ENCODE measurements at regions not wholly inside any gene's neighbourhood (a gene's known extent, or its start where the extent isn't known, plus 50 kb on each side); places are given as distances from the start of the nearest gene placed in this dataset.
"Not testable (repeated sequence)": the region's sequence is repeated elsewhere in the genome, so short reads cannot be mapped to it uniquely, and the experiment has no call there.

DNA sequence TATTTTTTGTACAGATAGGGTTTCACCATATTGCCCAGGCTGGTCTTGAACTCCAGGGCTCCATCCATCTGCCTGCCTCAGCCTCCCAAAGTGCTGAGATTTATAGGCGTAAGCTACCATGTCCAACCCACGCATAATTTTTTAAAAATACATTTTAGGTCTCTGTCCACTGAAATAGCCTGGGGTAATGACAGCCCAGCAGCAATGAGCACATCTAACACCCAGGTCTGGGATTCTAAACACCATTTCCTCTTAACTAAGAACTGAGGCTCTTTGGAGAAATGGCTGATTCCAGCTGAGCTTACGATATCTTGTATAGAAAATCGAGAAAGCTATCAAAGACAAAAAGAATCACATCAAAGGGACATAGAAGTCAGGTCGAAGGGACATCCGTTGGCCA lies 245.3 kb downstream of the PARN start:
- DNase-seq (ENCODE audit: low spot score): no peak
- H3K27ac ChIP-seq: no peak overlapping the region
- no peak for TF ChIP-seq CTCF (IDR thresholded peaks at IDR 0.05)
- no peak overlapping the region for H3K4me3 ChIP-seq

DNA sequence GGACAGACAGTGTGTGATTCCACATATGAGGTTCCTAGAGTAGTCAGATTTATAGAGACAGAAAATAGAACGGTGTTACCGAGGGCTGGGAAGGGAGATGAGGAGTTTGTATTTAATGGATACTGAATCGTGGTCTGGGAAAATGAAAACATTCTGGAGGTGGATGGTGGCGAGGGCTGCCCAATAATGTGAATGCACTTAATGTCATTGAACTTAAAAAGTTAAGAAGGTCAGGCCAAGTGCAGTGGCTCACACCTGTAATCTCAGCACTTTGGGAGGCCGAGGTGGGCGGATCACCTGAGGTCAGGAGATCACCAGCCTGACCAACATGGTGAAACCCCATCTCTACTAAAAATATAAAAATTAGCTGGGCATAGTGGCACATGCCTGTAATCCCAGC lies 246.2 kb downstream of the PARN start:
- not testable (repeated sequence) for H3K27ac ChIP-seq; DNase-seq (ENCODE audit: low spot score); H3K4me3 ChIP-seq

- Histone ChIP-seq H3K4me3 (no peak overlapping the region), H3K27ac (no peak overlapping the region)
- no peak for TF ChIP-seq CTCF (IDR thresholded peaks at IDR 0.05)
- no peak for DNase-seq (ENCODE audit: low spot score)
Measured at GRCh38 chr16:14378689-14379467, 251.2 kb downstream of the PARN start.

DNA sequence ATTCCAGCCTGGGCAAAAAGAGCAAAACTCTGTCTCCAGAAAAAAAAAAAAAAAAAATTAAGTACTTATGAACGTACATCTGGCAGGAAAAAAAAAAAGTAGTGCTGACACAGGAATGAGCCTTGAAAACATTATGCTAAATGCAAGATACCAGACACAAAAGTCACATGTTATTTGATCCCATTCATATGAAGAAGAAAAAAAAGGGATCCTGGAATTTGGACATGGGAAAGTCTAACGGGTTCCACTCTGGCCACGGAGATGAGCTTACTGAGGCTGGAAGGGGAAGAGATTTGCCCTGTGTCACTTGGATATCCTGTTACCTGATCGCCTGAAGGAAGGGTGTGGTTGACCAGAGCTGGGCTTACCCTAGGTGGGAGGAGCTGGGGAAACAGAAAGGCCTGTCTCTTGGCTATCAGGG lies 251.9 kb downstream of the PARN start:
- TF ChIP-seq CTCF (IDR thresholded peaks at IDR 0.05): no peak
- H3K4me3 ChIP-seq: no peak overlapping the region
- no peak overlapping the region for H3K27ac ChIP-seq
- no peak for DNase-seq (ENCODE audit: low spot score)

DNA sequence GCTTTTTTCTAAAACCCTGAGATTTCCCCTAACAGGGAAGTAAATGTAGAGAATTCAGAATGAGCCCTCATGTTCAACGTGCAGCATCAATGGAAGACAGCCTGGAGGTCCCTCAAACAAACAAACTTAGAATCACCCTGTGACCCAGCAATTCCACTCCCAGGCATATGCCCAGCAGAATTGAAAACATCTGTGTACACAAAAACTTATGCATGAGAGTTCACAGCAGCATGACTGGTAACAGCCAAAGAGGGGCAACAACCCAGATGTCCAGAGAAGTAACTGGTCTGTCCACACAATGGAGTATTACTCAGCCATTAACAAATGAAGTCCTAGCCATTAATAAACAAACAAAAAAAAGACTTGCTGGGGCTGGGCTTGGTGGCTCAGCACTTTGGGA lies 252.7 kb downstream of the PARN start:
- DNase-seq (ENCODE audit: low spot score): no peak
- H3K4me3 ChIP-seq: no peak overlapping the region
- no peak overlapping the region for H3K27ac ChIP-seq
- no peak for TF ChIP-seq CTCF (IDR thresholded peaks at IDR 0.05)

- TF ChIP-seq CTCF (IDR thresholded peaks at IDR 0.05): no peak
Measured at GRCh38 chr16:14375132-14375491, 254.9 kb downstream of the PARN start.

DNA sequence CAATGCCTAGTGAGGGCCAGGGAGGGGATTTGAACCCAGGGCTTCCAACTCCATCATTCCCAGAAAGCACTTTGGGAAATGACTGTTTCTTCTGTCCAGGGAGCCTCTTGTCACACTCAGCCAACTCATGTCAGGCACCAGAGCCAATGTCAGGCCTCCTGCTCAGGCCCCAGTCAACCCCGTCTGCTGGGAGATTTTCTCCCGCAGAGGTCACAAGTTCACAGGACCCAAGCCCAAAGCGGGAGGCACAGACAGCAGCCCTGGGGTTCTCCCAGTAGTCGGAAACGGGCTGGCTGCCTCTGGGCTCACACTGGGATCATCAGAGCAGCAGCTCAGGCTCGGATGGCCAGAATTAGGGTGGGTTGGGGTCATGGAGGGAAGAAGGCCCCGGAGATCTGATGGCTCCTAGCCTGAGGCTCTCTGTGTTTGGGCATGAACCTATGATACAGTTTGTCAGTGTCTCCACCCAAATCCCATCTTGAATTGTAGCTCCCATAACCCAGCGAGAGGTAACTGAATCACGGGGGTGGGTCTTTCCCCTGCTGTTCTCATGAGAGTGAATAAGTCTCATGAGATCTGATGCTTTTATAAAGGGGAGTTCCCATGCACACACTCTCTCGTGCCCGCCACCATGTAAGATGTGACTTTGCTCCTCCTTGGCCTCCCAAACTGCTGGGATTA lies 255.5 kb downstream of the PARN start:
- Histone ChIP-seq H3K27ac (no peak overlapping the region), H3K4me3 (no peak overlapping the region)
- no peak for TF ChIP-seq CTCF (IDR thresholded peaks at IDR 0.05)
- DNase-seq (ENCODE audit: low spot score): no peak

More at GRCh38 chr16:14375132-14375491, 254.9 kb downstream of the PARN start:
- DNase-seq (ENCODE audit: low spot score): no peak
- no peak overlapping the region for H3K27ac ChIP-seq
- H3K4me3 ChIP-seq: no peak overlapping the region
